ENCODE measurements at regions not wholly inside any gene's neighbourhood (a gene's known extent, or its start where the extent isn't known, plus 50 kb on each side); places are given as distances from the start of the nearest gene placed in this dataset.

DNA sequence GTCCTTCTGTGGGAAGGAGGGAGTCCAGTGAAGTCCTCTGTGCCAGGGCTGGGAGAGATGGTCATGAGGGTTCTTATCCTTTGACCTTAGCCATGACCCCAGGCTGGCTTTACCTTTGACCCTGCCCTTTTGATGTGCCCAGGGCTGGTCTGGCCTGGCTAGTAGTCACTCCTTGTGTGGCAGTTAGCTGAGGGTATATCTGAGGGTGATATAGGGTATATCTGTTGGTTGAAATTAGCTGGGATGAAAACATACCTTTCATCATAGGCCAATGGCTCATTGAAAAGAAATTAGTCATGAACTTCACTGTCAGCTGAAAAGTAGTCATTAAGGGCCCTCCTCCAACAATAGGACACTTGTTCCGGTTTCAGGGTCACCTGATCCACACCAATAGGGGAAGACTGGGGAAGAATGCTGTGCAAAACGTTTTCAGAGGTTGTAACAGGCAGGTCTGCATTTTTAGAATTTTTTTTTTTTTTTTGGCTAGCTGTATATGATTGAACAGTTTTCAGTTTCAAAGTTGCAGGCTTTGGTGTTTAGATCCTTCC, 74.6 kb upstream of the STOX2 start:
- TF ChIP-seq CTCF (conservative IDR thresholded peaks at IDR 0.05; ENCODE audit: low read depth, low read length) (no peak), EZH2phosphoT487 (IDR thresholded peaks at IDR 0.05; ENCODE audit: borderline replicate concordance, low read length) (no peak)
